Testis (tissue), 2 donors: ENCODE measurements at regions not wholly inside any gene's neighbourhood (a gene's known extent, or its start where the extent isn't known, plus 50 kb on each side); places are given as distances from the start of the nearest gene placed in this dataset.

Experiments used
- CTCF ChIP-seq, 3 experiments: fragments of 450-650 bp in 2 of 3; fragments of 200-600 bp in 1 of 3; sonication (generic) in 1 of 3; IDR thresholded peaks; one replicate each; pipeline ENCODE4 v1.5.1; 2016 to 2019; ENCODE audit warnings: antibody characterized with exemption in 3 of 3, mild to moderate bottlenecking in 2 of 3, moderate library complexity in 1 of 3
- POLR2A ChIP-seq: fragments of 450-650 bp; IDR thresholded peaks from one replicate; pipeline ENCODE4 v1.6.1; 2017; ENCODE audit warnings: antibody characterized with exemption, mild to moderate bottlenecking, moderate library complexity

GRCh38 chr4:138656990-138657389, 358.6 kb upstream of the NOCT start:
- TF ChIP-seq CTCF (IDR thresholded peaks at IDR 0.05) (no peak), POLR2A (no peak)
